HepG2 (cell line): ENCODE measurements at regions not wholly inside any gene's neighbourhood (a gene's known extent, or its start where the extent isn't known, plus 50 kb on each side); places are given as distances from the start of the nearest gene placed in this dataset.

Experiments
- ATAC-seq: fragments of 200-7000 bp; cut with Tn5 transposase; 3 replicates; pipeline ENCODE4 v1.9.1; 2020; ENCODE audit warnings: mild to moderate bottlenecking, moderate library complexity
- BruUV-seq: library from RNA; stranded (reverse); fragments of 400-500 nt; replicated peaks from 2 replicates; lab custom pipeline; 2021; lab: Mats Ljungman, UMichigan
- CTCF ChIA-PET: fragments of 300-600 bp; formaldehyde crosslinking; extraction: SDS; loops from one replicate; lab custom pipeline; 2021; ENCODE audit warnings: low total read pairs, inconsistent platforms, low intra/inter-chr PET ratio; lab: Yijun Ruan, JAX
- POLR2A ChIA-PET: fragments of 350-600 bp; sonication (Branson Sonifier 250); formaldehyde crosslinking; loops from one replicate; lab custom pipeline; 2020; ENCODE audit warnings: antibody characterized with exemption, inconsistent platforms; lab: Yijun Ruan, JAX
- DNase-seq: peaks from one replicate; pipeline ENCODE4 v3.0.0-alpha.2; 2015; ENCODE audit warnings: low spot score
- FAIRE-seq: peaks from 3 replicates; lab custom pipeline; 2011; peaks lifted over from hg19 to GRCh38; lab: Jason Lieb, UNC
- H2AFZ ChIP-seq: one replicate; pipeline ENCODE4 v1.6.1; 2011; ENCODE audit warnings: low read length, inconsistent platforms
- H3K27ac ChIP-seq: fragments of 300-600 bp; 3 replicates; pipeline ENCODE4 v1.8.0; 2011; ENCODE audit warnings: mixed run types, mild to moderate bottlenecking, mixed read lengths, low read length, inconsistent platforms; ENCODE audit not compliant: insufficient read depth; ENCODE audit errors: extremely low read length
- H3K27me3 ChIP-seq, 2 experiments: fragments of 200-600 bp in 1 of 2; 2 replicates in 1 of 2; 3 replicates in 1 of 2; pipeline versions ENCODE4 v1.6.0 to v1.8.0; 2011; ENCODE audit warnings: low read length in 2 of 2, mild to moderate bottlenecking in 2 of 2, moderate library complexity in 2 of 2, inconsistent platforms in 1 of 2; ENCODE audit not compliant: insufficient read depth in 2 of 2, control insufficient read depth in 1 of 2
- H3K36me3 ChIP-seq, 2 experiments: fragments of 200-600 bp in 1 of 2; replicated peaks in 1 of 2; 2 replicates in 1 of 2; 3 replicates in 1 of 2; pipeline versions ENCODE4 v1.5.1 to v1.8.0; 2011; ENCODE audit warnings: low read length in 2 of 2, inconsistent platforms in 1 of 2; ENCODE audit not compliant: insufficient read depth in 2 of 2, control insufficient read depth in 1 of 2
- H3K4me1 ChIP-seq: 2 replicates; pipeline ENCODE4 v1.5.1; 2012; ENCODE audit warnings: low read length, inconsistent platforms; ENCODE audit not compliant: insufficient read depth
- H3K4me2 ChIP-seq: 2 replicates; pipeline ENCODE4 v1.6.0; 2011; ENCODE audit warnings: low read depth, low read length, inconsistent platforms
- H3K4me3 ChIP-seq, 3 experiments: fragments of 200-600 bp in 1 of 3; sonication (generic), shearing (Covaris generic) in 1 of 3; replicated peaks in 1 of 3; 2 replicates each; pipeline ENCODE4 v1.5.1; 2011 to 2016; ENCODE audit warnings: low read length in 3 of 3, inconsistent platforms in 2 of 3, low read depth in 2 of 3, mild to moderate bottlenecking in 2 of 3, control low read depth in 1 of 3, mixed read lengths in 1 of 3; ENCODE audit not compliant: insufficient read depth in 1 of 3
- H3K79me2 ChIP-seq: one replicate; pipeline ENCODE4 v1.6.1; 2011; ENCODE audit warnings: low read length, inconsistent platforms; ENCODE audit not compliant: insufficient read depth
- H3K9ac ChIP-seq: 2 replicates; pipeline ENCODE4 v1.6.0; 2011; ENCODE audit warnings: mild to moderate bottlenecking, low read depth, low read length, inconsistent platforms; ENCODE audit not compliant: insufficient read depth
- H3K9me3 ChIP-seq: 2 replicates; pipeline ENCODE4 v1.5.1; 2012; ENCODE audit warnings: mild to moderate bottlenecking, low read length
- H4K20me1 ChIP-seq: 2 replicates; pipeline ENCODE4 v1.6.0; 2011; ENCODE audit warnings: inconsistent platforms, mild to moderate bottlenecking, low read length, moderate library complexity; ENCODE audit not compliant: insufficient read depth
- ARID2 ChIP-seq: sonication (generic); formaldehyde crosslinking; IDR thresholded peaks from 2 replicates; pipeline ENCODE4 v1.8.1; 2022; ENCODE audit warnings: mild to moderate bottlenecking, missing genetic modification reagents, borderline replicate concordance
- ATF6 ChIP-seq: sonication (generic); formaldehyde crosslinking; conservative IDR thresholded peaks from 2 replicates; pipeline ENCODE4 v1.4.0; 2020; ENCODE audit warnings: missing genetic modification reagents
- ATF7 ChIP-seq, 2 experiments: fragments of 450-650 bp in 1 of 2; sonication (generic) in 1 of 2; formaldehyde crosslinking in 1 of 2; IDR thresholded peaks; 2 replicates each; pipeline versions ENCODE4 v1.4.0 to v1.6.1; 2016 to 2020; ENCODE audit warnings: antibody characterized with exemption in 1 of 2, mild to moderate bottlenecking in 1 of 2, missing genetic modification reagents in 1 of 2
- MBD4 ChIP-seq: IDR thresholded peaks from 2 replicates; pipeline ENCODE4 v1.6.1; 2012; ENCODE audit warnings: low read length, inconsistent platforms, borderline replicate concordance
- MEF2D ChIP-seq: sonication (generic); formaldehyde crosslinking; IDR thresholded peaks from 2 replicates; pipeline ENCODE4 v1.5.1; 2020; ENCODE audit warnings: mild to moderate bottlenecking, missing genetic modification reagents
- ZFP37 ChIP-seq: sonication (generic); formaldehyde crosslinking; IDR thresholded peaks from 2 replicates; pipeline ENCODE4 v1.4.0; 2020; ENCODE audit warnings: missing genetic modification reagents, borderline replicate concordance
- ZNF431 ChIP-seq: sonication (generic); formaldehyde crosslinking; IDR thresholded peaks from 2 replicates; pipeline ENCODE4 v1.9.0; 2022; ENCODE audit warnings: missing genetic modification reagents, low read depth, mild to moderate bottlenecking, borderline replicate concordance
- WGBS: methylation state at CpG from one replicate; pipeline ENCODE4 v1.1.6; 2017; ENCODE audit warnings: low lambda C conversion rate; 5-methylcytosine and 5-hydroxymethylcytosine counted together
- in situ Hi-C: cut with HindIII; loops from 2 replicates; pipeline ENCODE4 v1.10.0; 2017; ENCODE audit warnings: low pct_unique_long_range_greater_than_20kb; ENCODE audit not compliant: extremely low pct_ligation_motif_present
- intact Hi-C: fragments of 100-400 bp; cut with micrococcal nuclease; formaldehyde crosslinking; loops from one replicate; pipeline ENCODE4 v1.10.0; 2022; ENCODE audit not compliant: unreplicated experiment
- TF ChIP-seq, protein P1 (sequence below), 2 experiments: sonication (generic) in 1 of 2; formaldehyde crosslinking in 1 of 2; IDR thresholded peaks; 2 replicates each; pipeline versions ENCODE4 v1.6.1 to v1.9.0; 2014 to 2022; ENCODE audit warnings: antibody characterized with exemption in 1 of 2, borderline replicate concordance in 1 of 2, inconsistent platforms in 1 of 2, low read depth in 1 of 2, missing genetic modification reagents in 1 of 2
- TF ChIP-seq, protein P2 (sequence below): sonication (generic); formaldehyde crosslinking; IDR thresholded peaks from 2 replicates; pipeline ENCODE4 v1.4.0; 2020; ENCODE audit warnings: missing genetic modification reagents

GRCh38 chr14:84991021-84991420 lies 538.9 kb upstream of the FLRT2 start:
- ChIA-PET CTCF (no interaction called here), POLR2A (no interaction called here)
- intact Hi-C loops, result no loop called here
- no peak overlapping the region for H3K27ac ChIP-seq
- no peaks in the 10 kb centered on the region for H3K79me2 ChIP-seq
- FAIRE-seq, result no peak
- no TSS peak for BruUV-seq
- no peak overlapping the region for H3K4me2 ChIP-seq
- H3K27me3 ChIP-seq, result no peaks in the 10 kb centered on the region
- no peaks in the 10 kb centered on the region for H3K4me1 ChIP-seq
- TF ChIP-seq ATF7 (IDR thresholded peaks at IDR 0.05) (peak; percentile 21; the same call in 1 of the 2 replicates), ATF7 (CRISPR knock-in tag; IDR thresholded peaks at IDR 0.05) (no peak), ATF6 (CRISPR knock-in tag) (no peak)
- H3K4me3 ChIP-seq, result no peak overlapping the region
- no peak for DNase-seq
- ATAC-seq, result no peak
- H3K9me3 ChIP-seq, result peaks cover 72% of the 10 kb centered on the region
- H3K36me3 ChIP-seq, result no peaks in the 10 kb centered on the region
- in situ Hi-C loops, result no loop called here
- no peak overlapping the region for H3K9ac ChIP-seq
- H4K20me1 ChIP-seq, result no peaks in the 10 kb centered on the region
- no peak overlapping the region for H2AFZ ChIP-seq
- WGBS, result 0% methylated on average over 1 of the region's 1 CpG

DNA sequence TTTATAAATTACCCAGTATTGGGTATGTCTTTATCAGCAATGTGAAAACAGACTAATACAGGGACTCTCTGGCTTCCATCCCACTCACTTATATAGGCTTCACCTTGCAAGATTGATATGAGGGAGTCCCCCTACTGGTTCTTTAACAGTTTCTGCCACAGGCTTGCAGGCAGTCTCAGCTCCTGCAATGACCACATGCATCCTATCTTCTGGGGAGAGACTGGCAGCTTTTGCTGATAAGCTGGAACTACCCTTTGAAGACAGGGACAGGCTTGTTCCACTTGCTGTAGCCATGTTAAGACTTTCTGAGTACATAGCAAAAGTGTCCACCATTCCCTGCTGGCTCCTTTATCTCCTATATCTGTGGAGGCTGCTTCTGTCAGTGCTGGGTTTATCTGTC lies 531.7 kb upstream of the FLRT2 start:
- H3K9me3 ChIP-seq, result peaks cover 83% of the 10 kb centered on the region
- no peaks in the 10 kb centered on the region for H4K20me1 ChIP-seq
- ChIA-PET POLR2A (no interaction called here), CTCF (no interaction called here)
- H3K36me3 ChIP-seq, result no peaks in the 10 kb centered on the region
- no peak overlapping the region for H3K27ac ChIP-seq
- H3K79me2 ChIP-seq, result no peaks in the 10 kb centered on the region
- no peaks in the 10 kb centered on the region for H3K4me1 ChIP-seq
- H3K4me2 ChIP-seq, result no peak overlapping the region
- no peak for FAIRE-seq
- intact Hi-C loops (no loop called here), in situ Hi-C loops (no loop called here)
- H3K27me3 ChIP-seq, result no peaks in the 10 kb centered on the region
- no TSS peak for BruUV-seq
- no peak overlapping the region for H3K4me3 ChIP-seq
- no peak for DNase-seq
- no peak overlapping the region for H2AFZ ChIP-seq
- no peak for ATAC-seq
- no peak overlapping the region for H3K9ac ChIP-seq
- TF ChIP-seq ZFP37 (CRISPR knock-in tag) (no peak), ZNF431 (CRISPR knock-in tag) (no peak), ARID2 (no peak), MBD4 (no peak), MEF2D (no peak)
- TF ChIP-seq, protein P1, sequence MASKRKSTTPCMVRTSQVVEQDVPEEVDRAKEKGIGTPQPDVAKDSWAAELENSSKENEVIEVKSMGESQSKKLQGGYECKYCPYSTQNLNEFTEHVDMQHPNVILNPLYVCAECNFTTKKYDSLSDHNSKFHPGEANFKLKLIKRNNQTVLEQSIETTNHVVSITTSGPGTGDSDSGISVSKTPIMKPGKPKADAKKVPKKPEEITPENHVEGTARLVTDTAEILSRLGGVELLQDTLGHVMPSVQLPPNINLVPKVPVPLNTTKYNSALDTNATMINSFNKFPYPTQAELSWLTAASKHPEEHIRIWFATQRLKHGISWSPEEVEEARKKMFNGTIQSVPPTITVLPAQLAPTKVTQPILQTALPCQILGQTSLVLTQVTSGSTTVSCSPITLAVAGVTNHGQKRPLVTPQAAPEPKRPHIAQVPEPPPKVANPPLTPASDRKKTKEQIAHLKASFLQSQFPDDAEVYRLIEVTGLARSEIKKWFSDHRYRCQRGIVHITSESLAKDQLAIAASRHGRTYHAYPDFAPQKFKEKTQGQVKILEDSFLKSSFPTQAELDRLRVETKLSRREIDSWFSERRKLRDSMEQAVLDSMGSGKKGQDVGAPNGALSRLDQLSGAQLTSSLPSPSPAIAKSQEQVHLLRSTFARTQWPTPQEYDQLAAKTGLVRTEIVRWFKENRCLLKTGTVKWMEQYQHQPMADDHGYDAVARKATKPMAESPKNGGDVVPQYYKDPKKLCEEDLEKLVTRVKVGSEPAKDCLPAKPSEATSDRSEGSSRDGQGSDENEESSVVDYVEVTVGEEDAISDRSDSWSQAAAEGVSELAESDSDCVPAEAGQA (IDR thresholded peaks at IDR 0.05; ENCODE audit: low read depth), result no peak
- TF ChIP-seq, protein P1 (CRISPR knock-in tag; IDR thresholded peaks at IDR 0.05; ENCODE audit: borderline replicate concordance), result no peak
- TF ChIP-seq, protein P2, sequence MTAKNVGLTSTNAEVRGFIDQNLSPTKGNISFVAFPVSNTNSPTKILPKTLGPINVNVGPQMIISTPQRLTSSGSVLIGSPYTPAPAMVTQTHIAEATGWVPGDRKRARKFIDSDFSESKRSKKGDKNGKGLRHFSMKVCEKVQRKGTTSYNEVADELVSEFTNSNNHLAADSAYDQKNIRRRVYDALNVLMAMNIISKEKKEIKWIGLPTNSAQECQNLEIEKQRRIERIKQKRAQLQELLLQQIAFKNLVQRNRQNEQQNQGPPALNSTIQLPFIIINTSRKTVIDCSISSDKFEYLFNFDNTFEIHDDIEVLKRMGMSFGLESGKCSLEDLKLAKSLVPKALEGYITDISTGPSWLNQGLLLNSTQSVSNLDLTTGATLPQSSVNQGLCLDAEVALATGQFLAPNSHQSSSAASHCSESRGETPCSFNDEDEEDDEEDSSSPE (CRISPR knock-in tag), result no peak
